Upper lobe of left lung (tissue), 6 donors: ENCODE measurements at regions not wholly inside any gene's neighbourhood (a gene's known extent, or its start where the extent isn't known, plus 50 kb on each side); places are given as distances from the start of the nearest gene placed in this dataset.
A peak's percentile ranks its signal among the peaks of the same experiment; 100 is the strongest.

Experiments
- ATAC-seq, 2 donors: fragments of 200-7000 bp; cut with Tn5 transposase; one replicate each; pipeline ENCODE4 v1.9.1; 2022; ENCODE audit warnings: mild to moderate bottlenecking in 2 of 2, moderate library complexity in 2 of 2; ENCODE audit not compliant: low FRiP score in 2 of 2
- DNase-seq, 2 donors: peaks; one replicate each; pipeline ENCODE4 v3.0.0-alpha.2; 2019 to 2020
- H3K27ac ChIP-seq, 4 donors: fragments of 200-600 bp; sonication (generic); one replicate each; pipeline ENCODE4 v1.5.1; 2016 to 2019
- H3K27me3 ChIP-seq, 4 donors: fragments of 200-600 bp; sonication (generic); one replicate each; pipeline ENCODE4 v1.5.1; 2017 to 2019
- H3K36me3 ChIP-seq, 4 donors: fragments of 200-600 bp; sonication (generic); one replicate each; pipeline ENCODE4 v1.5.1; 2016 to 2019
- H3K4me1 ChIP-seq, 4 donors: fragments of 200-600 bp; sonication (generic); one replicate each; pipeline ENCODE4 v1.5.1; 2018 to 2019
- H3K4me3 ChIP-seq, 4 donors: fragments of 200-600 bp; sonication (generic); one replicate each; pipeline ENCODE4 v1.5.1; 2017 to 2019; ENCODE audit warnings: mild to moderate bottlenecking in 2 of 4, moderate library complexity in 1 of 4
- H3K9me3 ChIP-seq, 4 donors: fragments of 200-600 bp; sonication (generic); one replicate each; pipeline ENCODE4 v1.5.1; 2018 to 2019
- EP300 ChIP-seq, 4 donors: sonication (generic); formaldehyde crosslinking; IDR thresholded peaks; one replicate each; pipeline ENCODE4 v1.5.1; 2017; ENCODE audit warnings: antibody characterized with exemption in 4 of 4, control low read depth in 2 of 4
- POLR2A ChIP-seq, 4 donors: fragments of 450-650 bp; IDR thresholded peaks; one replicate each; pipeline ENCODE4 v1.5.1; 2016 to 2017; ENCODE audit warnings: antibody characterized with exemption in 4 of 4, mild to moderate bottlenecking in 2 of 4
- POLR2AphosphoS5 ChIP-seq, 2 donors: sonication (generic); formaldehyde crosslinking; IDR thresholded peaks; one replicate each; pipeline ENCODE4 v1.5.1; 2017; ENCODE audit warnings: antibody characterized with exemption in 2 of 2
- WGBS, 2 donors: methylation state at CpG; one replicate each; pipeline ENCODE4 v1.1.5; 2017 to 2018; 5-methylcytosine and 5-hydroxymethylcytosine counted together
- TF ChIP-seq, protein P1 (sequence below), 6 experiments: fragments of 450-650 bp in 4 of 6; fragments of 200-600 bp in 2 of 6; sonication (generic) in 2 of 6; IDR thresholded peaks; one replicate each; pipeline ENCODE4 v1.5.1; 2016 to 2019; ENCODE audit warnings: antibody characterized with exemption in 6 of 6
- donor health status: DM: no; HTN: no; CAD: no; lungs with moderate emphysema.
- donor health status: DM: no; HTN: yes; CAD: no; lungs with severe emphysema.

DNA sequence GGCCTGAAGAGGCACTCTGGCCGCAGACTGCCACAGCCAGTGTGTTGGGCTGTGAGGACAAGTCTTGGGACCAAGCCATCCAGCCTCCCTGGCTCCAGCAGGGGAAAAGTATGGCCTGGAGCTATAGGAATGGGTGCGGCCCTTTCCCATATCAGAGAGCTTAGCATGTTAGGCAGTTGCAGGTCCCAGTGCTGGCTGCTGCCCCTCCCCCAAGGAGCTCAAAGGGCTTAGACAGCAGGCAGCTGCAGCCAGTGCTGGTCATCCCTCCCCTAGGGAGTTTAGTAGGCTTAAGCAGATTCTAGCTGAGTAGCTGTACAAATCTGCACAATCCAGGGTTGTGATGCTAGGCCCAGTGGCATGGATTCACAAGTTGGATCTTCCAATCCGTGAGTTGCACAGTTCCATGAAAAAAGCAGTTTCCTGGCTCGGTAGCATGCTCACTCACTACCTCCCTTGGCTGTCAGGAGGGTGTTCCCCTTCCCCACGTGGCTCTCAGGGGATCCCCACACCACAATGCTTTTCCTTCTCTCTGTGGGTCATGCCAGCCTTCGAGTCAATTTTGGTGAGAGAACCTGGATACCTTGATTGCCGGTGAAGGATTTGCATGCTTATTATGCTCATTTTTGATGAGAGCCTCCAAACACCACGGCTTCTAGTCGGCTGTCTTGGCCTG is 1490.8 kb downstream of the BRINP3 start:
- Histone ChIP-seq H3K27ac (no peak overlapping the region), H3K36me3 (no peaks in the 10 kb centered on the region), H3K9me3 (peaks cover 0 to 8% (median 0%) of the 10 kb centered on the region in 4 donors), H3K27me3 (no peaks in the 10 kb centered on the region), H3K4me1 (no peaks in the 10 kb centered on the region), H3K4me3 (no peak overlapping the region)
- no peak for DNase-seq
- no peak for TF ChIP-seq POLR2AphosphoS5 (IDR thresholded peaks at IDR 0.05)
- no peak for TF ChIP-seq EP300 (IDR thresholded peaks at IDR 0.05)
- no peak for TF ChIP-seq POLR2A (IDR thresholded peaks at IDR 0.05)
- TF ChIP-seq, protein P1, sequence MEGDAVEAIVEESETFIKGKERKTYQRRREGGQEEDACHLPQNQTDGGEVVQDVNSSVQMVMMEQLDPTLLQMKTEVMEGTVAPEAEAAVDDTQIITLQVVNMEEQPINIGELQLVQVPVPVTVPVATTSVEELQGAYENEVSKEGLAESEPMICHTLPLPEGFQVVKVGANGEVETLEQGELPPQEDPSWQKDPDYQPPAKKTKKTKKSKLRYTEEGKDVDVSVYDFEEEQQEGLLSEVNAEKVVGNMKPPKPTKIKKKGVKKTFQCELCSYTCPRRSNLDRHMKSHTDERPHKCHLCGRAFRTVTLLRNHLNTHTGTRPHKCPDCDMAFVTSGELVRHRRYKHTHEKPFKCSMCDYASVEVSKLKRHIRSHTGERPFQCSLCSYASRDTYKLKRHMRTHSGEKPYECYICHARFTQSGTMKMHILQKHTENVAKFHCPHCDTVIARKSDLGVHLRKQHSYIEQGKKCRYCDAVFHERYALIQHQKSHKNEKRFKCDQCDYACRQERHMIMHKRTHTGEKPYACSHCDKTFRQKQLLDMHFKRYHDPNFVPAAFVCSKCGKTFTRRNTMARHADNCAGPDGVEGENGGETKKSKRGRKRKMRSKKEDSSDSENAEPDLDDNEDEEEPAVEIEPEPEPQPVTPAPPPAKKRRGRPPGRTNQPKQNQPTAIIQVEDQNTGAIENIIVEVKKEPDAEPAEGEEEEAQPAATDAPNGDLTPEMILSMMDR (IDR thresholded peaks at IDR 0.05), result no peak
- WGBS, 2 donors, result 70 to 71% methylated on average over 6 to 9 of the region's 9 CpGs
- no peak for ATAC-seq

- DNase-seq (no peak), ATAC-seq (no peak)
- H3K4me1 ChIP-seq, result no peaks in the 10 kb centered on the region
- no peaks in the 10 kb centered on the region for H3K27me3 ChIP-seq
- WGBS, 2 donors, result 74 to 76% methylated on average over 3 of the region's 3 CpGs
- TF ChIP-seq, protein P1 (IDR thresholded peaks at IDR 0.05), result no peak
- TF ChIP-seq POLR2A (IDR thresholded peaks at IDR 0.05) (no peak), EP300 (IDR thresholded peaks at IDR 0.05) (no peak)
- no peaks in the 10 kb centered on the region for H3K36me3 ChIP-seq
- peaks cover 0 to 8% (median 0%) of the 10 kb centered on the region in 4 donors for H3K9me3 ChIP-seq
- H3K27ac ChIP-seq, result no peak overlapping the region
- H3K4me3 ChIP-seq, result no peak overlapping the region
These were observed 1489.1 kb downstream of the BRINP3 start for GRCh38 chr1:188988589-188988988.

- no peak for ATAC-seq
- Histone ChIP-seq H3K9me3 (peaks cover 0 to 4% (median 0%) of the 10 kb centered on the region in 4 donors), H3K27ac (no peak overlapping the region), H3K36me3 (no peaks in the 10 kb centered on the region), H3K27me3 (no peaks in the 10 kb centered on the region), H3K4me1 (no peaks in the 10 kb centered on the region), H3K4me3 (no peak overlapping the region)
- 72 to 78% methylated on average over 2 of the region's 2 CpGs for WGBS, 2 donors
- no peak for DNase-seq
- no peak for TF ChIP-seq POLR2AphosphoS5 (IDR thresholded peaks at IDR 0.05)
These were observed 1486.3 kb downstream of the BRINP3 start for GRCh38 chr1:188991221-188991930.

- Histone ChIP-seq H3K4me1 (no peaks in the 10 kb centered on the region), H3K36me3 (no peaks in the 10 kb centered on the region), H3K27ac (no peak overlapping the region), H3K27me3 (no peaks in the 10 kb centered on the region), H3K9me3 (no peaks in the 10 kb centered on the region), H3K4me3 (no peak overlapping the region)
- ATAC-seq (no peak), DNase-seq (no peak)
- WGBS, 2 donors, result 50 to 52% methylated on average over 3 of the region's 3 CpGs
- TF ChIP-seq POLR2A (IDR thresholded peaks at IDR 0.05) (no peak), POLR2AphosphoS5 (IDR thresholded peaks at IDR 0.05) (no peak), EP300 (IDR thresholded peaks at IDR 0.05) (no peak)
- TF ChIP-seq, protein P1 (IDR thresholded peaks at IDR 0.05), result no peak
These were observed 1469.8 kb downstream of the BRINP3 start for GRCh38 chr1:189007824-189008223.

- peak in 1 of 2 donors; percentile 43 for ATAC-seq
These were observed 1456.1 kb downstream of the BRINP3 start for GRCh38 chr1:189021577-189021976.

More at GRCh38 chr1:189021577-189021976, 1456.1 kb downstream of the BRINP3 start:
- no peaks in the 10 kb centered on the region for H3K36me3 ChIP-seq
- peaks cover 0 to 3% (median 0%) of the 10 kb centered on the region in 4 donors for H3K9me3 ChIP-seq
- H3K27me3 ChIP-seq, result no peaks in the 10 kb centered on the region
- no peaks in the 10 kb centered on the region for H3K4me1 ChIP-seq
- DNase-seq, result peak in 1 of 2 donors; percentile 28
- TF ChIP-seq POLR2A (IDR thresholded peaks at IDR 0.05) (no peak), POLR2AphosphoS5 (IDR thresholded peaks at IDR 0.05) (no peak), EP300 (IDR thresholded peaks at IDR 0.05) (no peak)
- TF ChIP-seq, protein P1 (IDR thresholded peaks at IDR 0.05), result no peak
- no peak overlapping the region for H3K27ac ChIP-seq
- WGBS, 2 donors, result 63 to 75% methylated on average over 5 of the region's 5 CpGs
- H3K4me3 ChIP-seq, result no peak overlapping the region
